NOMO-1 treated with dmso at 0.1 percent for 144 hours (cell line): ENCODE measurements at regions not wholly inside any gene's neighbourhood (a gene's known extent, or its start where the extent isn't known, plus 50 kb on each side); places are given as distances from the start of the nearest gene placed in this dataset.
"Not testable (repeated sequence)": the region's sequence is repeated elsewhere in the genome, so short reads cannot be mapped to it uniquely, and the experiment has no call there.

Experiments used
- DNase-seq: peaks from one replicate; lab custom pipeline; 2025; ENCODE audit not compliant: unreplicated experiment; lab: John Stamatoyannopoulos, UW

GRCh38 chr6:8644306-8644705 is 209.0 kb upstream of the SLC35B3 start:
- no peak for DNase-seq

- no peak for DNase-seq
These were observed 207.5 kb upstream of the SLC35B3 start for GRCh38 chr6:8642854-8643253.

DNA sequence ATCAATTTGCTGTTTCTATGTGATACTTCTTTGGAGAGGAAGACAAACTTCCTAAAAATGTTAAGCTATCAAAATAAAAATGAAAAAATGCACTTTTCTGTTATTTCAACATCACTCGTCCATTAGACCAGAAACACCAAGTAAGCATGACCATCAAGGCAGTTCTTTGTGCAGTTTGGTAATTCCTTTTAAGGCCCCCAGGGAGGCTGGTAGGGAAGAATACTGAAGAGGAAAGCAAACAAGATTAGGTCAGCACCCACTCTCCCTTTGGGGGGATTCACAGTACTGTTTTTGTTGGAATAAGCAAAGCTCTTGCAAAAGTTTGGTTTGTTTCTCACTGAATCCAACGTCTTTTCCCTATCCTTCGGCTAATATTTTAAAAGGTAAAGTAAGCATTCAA is 206.8 kb upstream of the SLC35B3 start:
- no peak for DNase-seq

DNA sequence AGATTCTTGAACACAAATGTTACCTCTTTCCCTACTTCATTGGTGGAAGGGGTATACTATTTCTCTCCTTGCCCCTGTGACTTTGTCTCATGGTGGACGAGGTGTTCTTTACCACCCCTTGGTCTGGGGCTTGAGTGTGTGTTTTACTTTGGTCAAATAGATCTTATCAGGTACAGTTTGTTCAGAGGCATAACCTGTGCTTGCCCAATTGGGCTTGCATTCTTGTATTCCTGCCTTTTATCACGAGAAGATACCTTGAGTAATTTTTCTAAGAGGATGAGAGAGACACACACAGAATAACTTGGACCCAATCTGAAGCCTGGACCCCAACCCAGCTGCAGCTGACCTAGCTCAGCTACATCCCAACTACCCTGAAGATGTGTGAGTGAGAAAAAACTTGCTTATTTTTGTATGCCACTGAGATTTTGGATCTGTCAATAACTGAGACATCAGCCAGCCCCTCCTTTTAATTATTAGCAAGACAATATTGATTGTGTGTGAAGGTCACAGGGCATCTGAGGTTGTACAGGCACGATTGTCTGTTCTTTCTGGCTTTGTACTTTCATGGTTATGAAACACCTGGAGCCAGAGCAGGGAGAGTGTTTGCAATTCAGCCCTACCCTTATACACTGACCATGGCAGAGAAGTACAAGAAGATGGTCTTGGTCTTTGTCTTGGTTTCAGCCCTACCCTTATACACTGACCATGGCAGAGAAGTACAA is 204.7 kb upstream of the SLC35B3 start:
- no peak for DNase-seq

DNA sequence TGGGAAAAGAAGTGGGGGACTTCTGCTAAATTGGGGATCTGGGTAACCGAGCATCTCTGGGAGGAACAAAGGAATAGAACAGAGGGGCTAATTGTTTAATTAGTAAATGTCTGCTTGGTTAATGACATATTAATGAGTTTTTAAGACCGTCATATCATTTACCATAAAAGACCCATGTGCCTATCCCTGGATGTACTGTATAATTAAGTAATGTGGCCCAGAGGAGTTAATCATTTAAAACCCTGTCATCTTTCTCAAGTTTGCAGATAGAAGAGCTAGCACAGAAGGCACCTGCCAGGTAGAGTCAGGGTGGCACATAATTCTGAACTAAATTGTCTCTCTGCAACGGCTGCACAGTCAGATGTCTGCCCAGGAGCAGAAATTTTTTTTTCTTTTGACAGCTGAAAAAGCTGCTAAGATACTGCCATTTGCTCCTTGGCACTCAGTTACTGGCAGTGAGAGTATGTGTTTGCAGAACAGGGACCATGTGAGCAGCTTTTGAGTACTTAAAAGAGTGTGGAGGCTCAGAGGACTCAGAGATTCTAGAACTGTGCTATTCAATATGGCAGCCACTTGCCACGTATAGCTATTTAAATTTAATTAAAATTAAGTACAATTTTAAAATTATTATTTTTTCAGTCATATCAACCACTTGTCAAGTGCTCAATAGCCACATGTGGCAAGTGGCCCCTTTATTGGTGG is 202.7 kb upstream of the SLC35B3 start:
- no peak for DNase-seq

DNA sequence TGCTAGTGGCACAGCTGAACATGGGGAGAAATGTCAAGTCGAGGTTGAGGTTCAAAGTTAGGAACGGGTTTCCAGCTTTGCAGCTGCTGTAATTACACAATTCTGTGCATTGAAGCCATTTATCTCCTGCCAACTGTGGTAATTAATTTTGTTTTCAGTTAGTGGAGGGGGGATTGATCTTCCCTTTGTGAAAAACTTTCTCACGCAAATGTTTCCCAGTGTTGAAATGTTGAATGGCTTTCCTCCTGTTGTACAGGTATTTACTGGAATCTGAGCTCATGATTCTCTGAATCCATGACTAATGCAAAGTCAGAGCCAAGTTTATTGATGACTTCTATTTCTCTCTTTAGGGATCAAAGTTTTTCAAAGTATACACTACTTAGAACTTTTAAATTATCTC is 198.4 kb upstream of the SLC35B3 start:
- DNase-seq, result no peak

GRCh38 chr6:8628736-8629135 is 193.4 kb upstream of the SLC35B3 start:
- DNase-seq, result no peak

GRCh38 chr6:8628063-8628462 is 192.7 kb upstream of the SLC35B3 start:
- no peak for DNase-seq

DNA sequence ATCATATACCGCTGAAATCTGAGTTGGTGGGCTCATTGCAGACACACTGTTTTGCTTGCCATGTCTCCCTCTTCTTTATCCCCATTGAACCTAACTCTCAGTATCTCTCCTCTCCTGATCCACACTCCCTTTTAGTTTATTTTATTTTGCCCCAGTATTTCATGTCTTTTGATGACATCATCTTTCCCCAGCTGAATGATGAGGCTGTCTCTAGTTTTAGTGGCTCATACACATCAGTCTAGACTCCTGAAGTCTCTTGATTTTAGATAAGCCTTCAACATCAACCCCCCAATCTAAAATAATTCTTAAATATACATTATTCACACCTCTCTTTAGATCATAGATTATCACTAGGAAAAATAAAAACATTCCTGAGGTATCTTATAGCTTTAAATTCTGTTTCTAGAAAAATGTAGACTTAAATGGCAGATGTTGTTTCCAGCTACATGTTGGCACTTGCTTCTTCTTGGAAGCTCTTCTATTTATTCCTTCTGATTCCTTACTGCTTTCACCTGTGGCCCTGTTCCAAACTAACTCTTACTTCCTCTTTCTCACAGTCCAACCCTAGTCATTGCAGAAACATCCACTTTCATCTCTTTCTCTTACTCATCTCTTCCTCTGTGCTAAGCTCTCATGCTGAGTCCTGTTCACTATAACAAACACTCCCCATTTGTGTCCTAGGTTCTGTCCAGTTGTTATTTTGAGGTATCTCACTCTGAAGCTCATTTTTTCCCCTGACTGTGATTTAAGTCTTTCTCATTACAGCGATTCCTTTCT is 191.9 kb upstream of the SLC35B3 start:
- peak; percentile 26 for DNase-seq

GRCh38 chr6:8624665-8625064 is 189.3 kb upstream of the SLC35B3 start:
- DNase-seq, result no peak

DNA sequence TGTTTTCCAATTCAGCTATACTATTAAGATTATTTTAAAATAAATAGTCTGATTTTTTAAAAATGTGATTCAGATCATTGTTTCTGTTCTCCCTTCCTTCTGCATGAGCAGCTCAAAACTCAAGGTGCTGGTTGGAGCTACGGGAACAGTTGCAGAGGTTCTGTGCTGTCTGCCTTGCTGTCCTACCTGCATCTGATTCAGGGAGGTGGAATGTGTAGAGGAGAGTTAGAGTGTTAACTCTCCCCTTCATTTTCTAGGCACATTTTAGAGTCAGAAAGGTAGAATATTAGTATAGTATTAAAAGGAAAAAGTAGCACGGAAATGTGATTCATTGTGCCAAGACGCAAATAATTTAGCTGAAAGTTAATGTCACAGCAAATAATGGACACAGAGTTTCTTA is 188.1 kb upstream of the SLC35B3 start:
- DNase-seq, result no peak

GRCh38 chr6:8619853-8620252 is 184.5 kb upstream of the SLC35B3 start:
- no peak for DNase-seq

DNA sequence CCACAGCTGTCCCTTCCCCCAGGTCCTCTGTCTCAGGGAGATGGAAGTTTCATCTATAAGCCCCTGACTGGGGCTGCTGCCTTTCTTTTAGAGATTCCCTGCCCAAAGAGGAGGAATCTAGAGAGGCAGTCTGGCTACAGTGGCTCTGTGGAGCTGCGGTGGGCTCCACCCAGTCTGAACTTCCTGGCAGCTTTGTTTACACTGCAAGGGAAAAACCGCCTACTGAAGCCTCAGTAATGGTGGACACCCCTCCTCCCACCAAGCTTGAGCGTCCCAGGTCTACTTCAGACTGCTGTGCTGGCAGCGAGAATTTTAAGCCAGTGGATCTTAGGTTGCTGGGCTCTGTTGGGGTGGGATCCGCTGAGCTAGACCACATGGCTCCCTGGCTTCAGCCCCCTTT is 184.1 kb upstream of the SLC35B3 start:
- DNase-seq, result not testable (repeated sequence)

GRCh38 chr6:8608737-8609136 is 173.4 kb upstream of the SLC35B3 start:
- no peak for DNase-seq

DNA sequence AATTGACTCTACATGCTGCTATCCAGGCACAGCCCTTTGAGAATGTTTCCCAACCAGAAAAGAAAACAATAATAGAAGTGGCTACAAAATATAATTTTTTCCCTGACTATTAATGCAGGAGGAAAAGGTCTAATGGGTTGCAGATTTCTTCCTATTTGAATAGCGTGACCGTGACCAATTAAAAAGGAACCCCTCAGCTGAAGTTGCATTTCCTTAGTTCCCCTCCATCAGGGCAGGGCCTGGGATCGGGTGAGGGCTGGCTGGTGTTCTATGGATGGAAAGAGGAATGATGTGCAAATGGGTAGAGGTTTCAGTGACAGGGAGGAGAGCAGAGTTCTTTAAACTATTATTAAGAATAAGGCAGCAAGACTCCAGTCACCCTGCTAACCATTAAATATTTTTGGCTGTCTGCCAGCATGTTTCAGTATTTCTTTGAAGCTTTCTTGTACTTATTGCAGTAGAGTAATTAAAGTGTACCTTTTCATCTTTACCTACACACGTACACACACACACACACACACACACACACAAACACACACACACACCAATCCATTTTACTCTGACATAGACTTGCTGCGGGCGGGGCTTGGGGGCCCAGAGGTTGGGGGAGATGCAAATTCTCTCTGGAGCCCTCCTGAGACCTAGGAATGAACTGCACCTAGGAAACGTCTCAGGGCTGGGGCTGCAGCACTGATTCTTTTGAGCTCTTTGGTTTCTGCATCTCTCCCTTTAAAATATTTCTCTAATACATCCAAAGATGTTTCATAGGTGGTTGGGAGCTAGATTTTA is 154.8 kb upstream of the SLC35B3 start:
- DNase-seq, result no peak

- no peak for DNase-seq
These were observed 152.8 kb upstream of the SLC35B3 start for GRCh38 chr6:8588176-8588575.

- no peak for DNase-seq
These were observed 147.9 kb upstream of the SLC35B3 start for GRCh38 chr6:8583291-8583690.

GRCh38 chr6:8579372-8579771 is 144.0 kb upstream of the SLC35B3 start:
- no peak for DNase-seq

DNA sequence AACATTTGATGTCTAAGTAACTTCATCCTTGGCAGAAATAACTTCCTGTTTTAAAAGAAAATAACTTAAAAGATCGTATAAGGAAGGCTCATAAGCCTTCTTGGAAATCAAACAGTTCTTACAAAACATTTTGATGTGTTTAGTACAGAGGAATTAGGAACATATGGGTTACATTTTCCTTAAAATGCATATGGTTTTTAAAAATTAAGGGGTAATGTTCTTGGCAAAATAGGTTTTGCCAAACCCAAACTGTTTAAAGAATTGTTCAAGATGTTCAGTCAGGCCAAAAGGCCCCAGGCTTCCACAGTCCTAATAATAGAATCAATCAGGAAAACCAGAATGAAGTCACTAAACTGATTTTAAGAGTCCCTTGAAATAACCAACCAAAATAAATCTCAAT is 142.7 kb upstream of the SLC35B3 start:
- DNase-seq, result no peak

DNA sequence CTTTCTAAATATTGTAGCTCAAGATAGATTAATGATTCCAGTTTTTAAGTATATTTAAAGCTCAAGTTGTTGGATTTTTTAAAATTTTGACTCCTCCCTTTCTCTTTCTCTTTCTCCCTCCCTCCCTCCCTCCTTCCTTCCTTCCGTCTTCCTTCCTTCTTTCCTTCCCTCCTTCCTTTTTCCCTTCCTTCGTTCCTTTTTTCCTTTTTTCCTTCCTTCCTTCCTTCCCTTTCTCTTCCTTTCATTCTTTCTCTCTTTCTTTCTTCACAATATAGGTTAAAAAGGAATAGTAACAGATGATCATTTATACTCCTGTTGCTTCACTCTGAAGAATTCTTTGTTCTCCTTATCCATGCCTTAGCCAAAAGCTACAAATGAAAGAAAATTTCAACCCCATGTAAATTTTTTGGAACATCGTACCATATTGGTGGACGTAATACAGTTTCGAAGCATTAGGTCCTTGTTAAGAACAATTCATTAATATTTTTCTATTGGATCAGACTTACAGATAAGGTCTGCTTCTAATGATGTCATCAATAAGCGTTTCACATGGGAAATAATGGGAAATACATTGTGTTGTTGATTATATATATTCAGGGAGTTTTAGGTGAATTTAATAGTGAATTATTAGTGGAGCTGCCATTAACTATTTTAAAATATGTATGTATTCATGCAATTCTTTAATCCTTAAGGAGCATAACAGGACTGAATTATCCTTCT is 139.6 kb upstream of the SLC35B3 start:
- no peak for DNase-seq

DNA sequence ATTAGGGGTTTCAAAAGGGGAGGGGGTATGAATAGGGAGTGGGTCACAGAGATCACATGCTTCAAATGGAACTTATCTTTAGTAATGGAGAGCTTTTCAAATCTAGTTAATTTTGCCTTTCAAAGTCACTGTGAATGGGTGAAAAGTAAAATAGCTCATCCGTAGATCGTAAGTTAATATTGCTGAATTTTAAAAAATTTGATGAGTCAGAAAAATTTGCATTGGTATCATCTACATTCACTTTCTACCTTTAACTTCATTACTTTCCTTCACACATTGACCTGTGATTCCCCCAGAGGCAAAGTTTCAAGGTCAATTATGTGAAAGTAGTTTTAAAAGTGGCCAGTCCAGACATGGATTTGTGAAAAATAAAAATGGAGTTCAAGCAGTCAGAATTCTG is 139.0 kb upstream of the SLC35B3 start:
- no peak for DNase-seq
